AG10803 (cell line): ENCODE measurements at regions not wholly inside any gene's neighbourhood (a gene's known extent, or its start where the extent isn't known, plus 50 kb on each side); places are given as distances from the start of the nearest gene placed in this dataset.
"Not testable (repeated sequence)": the region's sequence is repeated elsewhere in the genome, so short reads cannot be mapped to it uniquely, and the experiment has no call there.

Experiments
- DNase-seq: peaks from one replicate; pipeline ENCODE4 v3.0.0; 2010; ENCODE audit warnings: low read depth
- H3K4me3 ChIP-seq: 2 replicates; pipeline ENCODE4 v1.5.1; 2011; ENCODE audit warnings: mild to moderate bottlenecking, low read length, control low read depth
- CTCF ChIP-seq: conservative IDR thresholded peaks from 2 replicates; pipeline ENCODE4 v1.5.1; 2011; ENCODE audit warnings: mild to moderate bottlenecking, low read length, control low read depth, inconsistent platforms

DNA sequence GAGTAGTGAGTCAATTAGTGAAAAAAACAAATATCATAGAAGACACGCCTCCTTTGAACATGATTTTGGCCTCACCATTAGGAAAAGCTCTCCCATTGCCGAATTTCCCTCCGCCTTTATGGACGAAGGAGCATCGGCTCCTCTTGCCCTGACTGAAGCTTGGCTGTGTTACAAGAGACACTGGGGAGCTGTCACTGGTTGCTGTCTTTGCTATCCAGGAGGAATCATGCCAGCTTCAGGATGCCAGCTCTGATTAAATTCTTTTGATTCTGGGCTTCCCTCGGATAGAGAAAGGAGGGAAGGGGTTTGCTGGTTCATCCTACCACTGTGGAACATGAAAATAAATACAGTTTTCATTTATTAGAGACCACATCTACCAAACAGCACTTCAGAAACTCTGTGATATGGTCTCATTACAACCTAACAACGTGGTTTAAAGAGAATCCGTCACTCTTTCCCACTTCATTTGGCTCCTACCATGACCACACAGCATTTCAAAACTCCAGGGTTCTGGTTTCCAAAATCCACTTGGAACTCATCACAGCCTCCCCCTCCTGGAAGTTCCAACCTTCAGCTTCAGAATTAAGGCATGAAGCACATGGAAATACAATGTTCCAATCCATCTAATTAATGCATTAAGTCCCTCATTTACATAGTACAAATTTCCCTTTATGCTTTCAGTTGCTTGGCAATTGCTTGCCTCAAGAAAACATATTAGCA, 446.0 kb downstream of the EFNB2 start:
- DNase-seq = peak; percentile 15
- no peak overlapping the region for H3K4me3 ChIP-seq
- TF ChIP-seq CTCF = no peak

GRCh38 chr13:106088085-106088484, 447.4 kb downstream of the EFNB2 start:
- DNase-seq = no peak
- no peak overlapping the region for H3K4me3 ChIP-seq
- TF ChIP-seq CTCF = no peak

DNA sequence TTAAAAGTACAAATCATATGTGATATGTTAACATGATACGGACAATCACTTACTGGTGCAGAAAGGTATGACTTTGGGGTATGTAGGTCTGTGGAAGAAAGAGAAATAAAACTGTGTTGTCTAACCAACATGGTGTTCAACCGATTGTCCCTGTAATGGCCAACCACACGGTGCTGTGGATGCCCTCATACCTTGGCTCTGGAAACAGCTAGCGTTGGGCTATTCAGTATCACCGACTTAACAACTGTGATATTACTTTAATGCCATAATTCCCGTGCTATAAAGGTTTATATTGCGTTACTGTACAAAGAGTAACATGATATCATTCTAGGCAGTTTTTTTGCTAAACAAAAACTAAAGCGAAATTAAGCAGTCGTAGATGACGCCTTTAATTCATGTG, 448.3 kb downstream of the EFNB2 start:
- TF ChIP-seq CTCF = no peak
- H3K4me3 ChIP-seq = no peak overlapping the region
- no peak for DNase-seq

DNA sequence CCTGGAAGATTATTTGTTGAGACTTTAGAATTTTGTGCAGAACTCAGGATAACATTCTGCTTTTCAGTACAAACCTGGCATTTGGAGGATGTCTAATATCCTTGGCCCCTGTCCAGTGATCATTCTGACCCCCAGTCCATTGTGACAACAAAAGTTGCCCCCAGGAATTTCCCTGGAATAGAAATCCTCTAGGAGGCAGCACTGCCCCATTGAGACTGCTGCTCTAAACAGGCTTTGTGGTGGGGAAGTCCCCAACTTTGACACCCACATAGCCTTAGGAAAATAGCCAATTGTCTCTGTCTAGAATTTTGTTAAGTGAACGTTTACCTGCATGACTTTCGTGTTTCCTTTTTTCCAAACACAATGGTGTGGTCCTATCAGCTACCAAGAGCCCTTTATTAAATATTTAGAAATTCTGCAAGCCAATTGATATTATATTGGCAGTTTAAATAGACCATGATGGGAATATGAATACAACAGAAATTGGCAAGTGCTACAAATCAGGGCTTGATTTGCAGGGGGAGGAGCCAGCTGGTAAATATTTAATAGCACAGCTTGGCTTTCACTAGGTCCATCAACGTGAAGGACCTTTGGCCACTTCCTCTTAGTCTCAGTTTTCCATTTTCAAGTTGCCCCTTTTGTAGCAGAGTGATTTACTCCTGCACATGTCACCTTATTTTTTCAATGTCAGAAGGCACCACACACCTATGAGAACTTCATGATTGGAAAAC, 451.7 kb downstream of the EFNB2 start:
- peak; percentile 40 for DNase-seq
- no peak overlapping the region for H3K4me3 ChIP-seq
- TF ChIP-seq CTCF = peak; percentile 73

- DNase-seq, H3K4me3 ChIP-seq: not testable (repeated sequence)
Observed at GRCh38 chr13:106081221-106081620, 454.2 kb downstream of the EFNB2 start.

DNA sequence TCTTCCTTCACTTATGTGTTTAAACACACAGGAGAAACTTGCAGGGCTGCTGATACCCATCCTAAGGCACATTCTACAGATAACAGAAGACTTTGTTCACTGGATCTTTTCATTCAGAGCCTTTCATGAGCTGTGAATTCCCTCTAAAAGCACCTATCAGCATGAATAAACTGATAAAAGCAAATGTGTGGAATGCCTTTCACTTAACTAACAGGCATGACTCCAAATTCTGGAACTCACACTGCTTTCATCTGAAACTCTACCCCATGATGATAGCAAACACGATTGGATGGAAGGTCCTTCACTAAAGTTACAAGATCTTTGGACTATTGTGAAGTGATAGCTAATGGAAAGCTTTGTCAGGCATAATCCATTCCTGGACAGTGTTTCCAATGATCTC, 457.3 kb downstream of the EFNB2 start:
- no peak overlapping the region for H3K4me3 ChIP-seq
- TF ChIP-seq CTCF = no peak
- no peak for DNase-seq

GRCh38 chr13:106077017-106077416, 458.4 kb downstream of the EFNB2 start:
- TF ChIP-seq CTCF = no peak

More at GRCh38 chr13:106077017-106077416, 458.4 kb downstream of the EFNB2 start:
- no peak for DNase-seq
- no peak overlapping the region for H3K4me3 ChIP-seq
